C4-2B (cell line): ENCODE measurements at regions not wholly inside any gene's neighbourhood (a gene's known extent, or its start where the extent isn't known, plus 50 kb on each side); places are given as distances from the start of the nearest gene placed in this dataset.

ENCODE experiments used
- CTCF ChIP-seq: fragments of 450-650 bp; conservative IDR thresholded peaks from 2 replicates; pipeline ENCODE4 v1.5.1; 2017; ENCODE audit warnings: mild to moderate bottlenecking
- ZFX ChIP-seq: fragments of 450-650 bp; IDR thresholded peaks from 2 replicates; pipeline ENCODE4 v1.6.1; 2017

GRCh38 chr17:15130426-15130825 lies 134.7 kb downstream of the PMP22 start:
- TF ChIP-seq CTCF (no peak), ZFX (no peak)
